IPS-NIHi7 (cell line): ENCODE measurements at regions not wholly inside any gene's neighbourhood (a gene's known extent, or its start where the extent isn't known, plus 50 kb on each side); places are given as distances from the start of the nearest gene placed in this dataset.

Source experiments
- DNase-seq: peaks from one replicate; pipeline ENCODE4 v3.0.0; 2012; ENCODE audit warnings: mixed read lengths; ENCODE audit errors: extremely low spot score

DNA sequence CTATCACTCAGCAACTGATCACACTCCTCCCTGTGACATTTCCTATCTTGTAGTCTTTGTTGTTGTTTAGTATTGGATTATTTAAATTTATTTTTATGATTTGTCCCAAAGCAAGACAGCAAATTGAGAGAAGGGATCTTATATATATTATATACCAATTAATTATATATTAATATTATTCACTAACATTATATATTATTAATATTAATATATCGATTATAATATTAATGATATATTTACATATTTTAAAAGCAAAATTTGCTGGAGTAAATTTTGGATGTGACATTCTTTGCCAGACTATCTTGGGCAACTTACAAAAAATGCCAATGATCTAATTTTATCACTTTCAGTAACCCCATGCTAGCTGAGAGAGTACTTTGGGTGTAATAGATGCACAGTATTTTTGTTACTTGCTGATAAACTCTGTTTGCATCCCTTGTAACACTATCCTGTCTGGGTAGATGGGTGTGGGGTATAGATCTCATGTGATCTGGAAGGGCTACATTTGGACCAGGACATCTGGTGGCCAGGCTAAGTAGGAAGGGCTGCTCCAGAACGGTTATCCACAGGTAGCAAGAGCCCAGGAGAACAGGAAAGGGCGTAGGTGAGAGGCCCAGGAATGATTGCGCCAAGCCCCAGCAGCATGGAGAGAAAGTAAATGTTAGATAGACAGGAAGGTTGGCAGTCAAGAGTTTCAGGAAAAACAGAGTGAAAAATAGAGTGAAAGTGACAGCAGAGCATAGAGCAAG lies 608.6 kb upstream of the KIRREL3 start:
- DNase-seq = peak; percentile 74

- no peak for DNase-seq
Measured at GRCh38 chr11:127607487-127608085, 607.0 kb upstream of the KIRREL3 start.

DNA sequence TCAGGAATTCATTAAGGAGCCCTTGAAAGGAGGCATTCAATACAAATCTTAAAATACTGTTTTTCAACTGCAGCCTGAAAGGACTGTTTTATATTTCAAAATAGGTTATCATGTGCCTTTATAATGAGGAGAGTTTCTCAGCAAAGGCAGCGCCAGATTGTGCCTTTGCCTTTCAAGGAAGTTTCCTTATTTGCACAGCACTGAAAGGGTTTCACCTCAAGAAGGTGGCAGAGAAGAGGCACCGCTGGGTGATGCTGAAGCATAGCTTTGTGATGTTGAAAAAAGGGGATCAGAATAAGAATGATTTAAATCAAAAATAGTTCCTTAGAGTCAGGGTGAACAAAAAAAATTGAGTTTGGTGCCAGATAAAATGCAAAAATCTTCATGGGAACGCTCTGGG lies 601.0 kb upstream of the KIRREL3 start:
- DNase-seq = no peak

DNA sequence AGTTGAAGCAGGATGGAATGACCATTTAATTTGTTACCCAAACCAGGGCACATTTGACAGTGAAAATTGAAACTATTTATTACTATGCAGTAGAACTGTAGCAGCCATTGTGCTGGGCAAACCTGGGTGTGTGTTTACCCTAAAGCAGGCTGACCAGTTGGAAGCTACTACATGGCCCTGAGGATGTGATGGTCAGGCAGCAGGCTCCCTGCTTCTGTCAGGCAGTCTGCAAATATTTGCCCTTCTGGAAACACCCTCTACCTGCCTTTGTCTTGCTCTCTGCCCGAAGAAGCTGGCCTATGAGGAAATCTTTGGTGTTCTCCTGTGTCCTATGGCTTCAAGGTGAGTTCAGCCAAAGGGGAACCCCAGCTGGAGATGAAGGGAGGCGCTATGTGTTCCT lies 600.1 kb upstream of the KIRREL3 start:
- DNase-seq = no peak

DNA sequence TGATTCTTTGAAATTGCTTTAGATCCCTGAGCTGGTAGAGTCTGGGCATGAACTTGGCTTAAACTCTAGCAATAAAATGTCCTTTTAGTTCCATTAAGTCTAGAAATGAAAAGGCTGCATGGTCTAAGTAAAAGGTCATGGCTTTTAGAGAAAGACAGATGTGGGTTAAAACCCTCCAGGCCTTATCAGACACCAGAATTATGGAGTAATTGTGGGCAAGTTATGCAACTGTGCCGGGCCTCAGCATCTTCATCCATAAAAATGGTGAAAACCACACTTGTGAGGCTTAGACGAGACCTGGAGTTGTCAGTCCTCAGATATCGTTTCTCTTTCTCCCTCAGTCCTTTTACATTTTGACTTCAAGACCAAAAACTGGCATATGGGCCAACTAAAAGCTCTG lies 597.9 kb upstream of the KIRREL3 start:
- DNase-seq = no peak

GRCh38 chr11:127596433-127596832 lies 595.9 kb upstream of the KIRREL3 start:
- DNase-seq = no peak

- DNase-seq = no peak
Measured at GRCh38 chr11:127592371-127592770, 591.8 kb upstream of the KIRREL3 start.

DNA sequence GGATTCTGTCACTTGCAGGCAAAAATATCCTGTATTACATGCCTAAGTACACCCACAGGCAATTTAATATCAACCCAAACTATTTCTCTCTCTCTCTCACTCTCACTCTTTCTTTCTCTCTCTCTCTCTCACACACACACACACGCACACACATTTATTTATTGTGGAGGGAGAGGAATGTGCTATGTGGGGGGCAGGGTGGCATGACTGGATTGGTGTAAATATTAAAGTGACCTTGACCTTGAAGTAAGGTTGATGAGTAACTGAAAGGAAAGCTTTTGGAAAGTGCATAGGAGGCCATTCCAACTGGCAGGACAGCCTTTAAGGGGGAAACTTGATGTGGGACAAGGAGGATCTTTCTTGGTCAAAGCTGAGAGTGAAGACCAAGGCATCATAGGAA lies 589.7 kb upstream of the KIRREL3 start:
- no peak for DNase-seq

- DNase-seq = no peak
Measured at GRCh38 chr11:127588431-127588830, 587.9 kb upstream of the KIRREL3 start.

DNA sequence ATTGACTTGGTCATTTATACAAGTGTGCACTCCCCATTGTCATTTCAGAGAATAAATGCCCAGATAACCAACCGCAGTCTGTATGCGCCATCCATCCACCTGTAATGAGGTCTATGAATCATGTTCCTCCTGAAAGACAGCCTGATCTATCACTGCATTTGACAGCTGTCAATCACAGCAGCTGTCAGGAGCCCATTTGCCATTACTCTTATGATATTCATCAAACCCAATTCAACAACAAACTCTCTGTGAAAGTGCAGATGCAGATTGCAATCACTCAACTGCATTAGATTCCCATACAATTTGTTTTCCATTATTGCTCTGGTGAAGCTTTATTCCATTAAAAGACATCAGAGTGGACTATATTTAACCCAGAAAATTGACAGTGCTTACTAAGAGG lies 586.9 kb upstream of the KIRREL3 start:
- DNase-seq = no peak

GRCh38 chr11:127576210-127576609 lies 575.6 kb upstream of the KIRREL3 start:
- DNase-seq = no peak

DNA sequence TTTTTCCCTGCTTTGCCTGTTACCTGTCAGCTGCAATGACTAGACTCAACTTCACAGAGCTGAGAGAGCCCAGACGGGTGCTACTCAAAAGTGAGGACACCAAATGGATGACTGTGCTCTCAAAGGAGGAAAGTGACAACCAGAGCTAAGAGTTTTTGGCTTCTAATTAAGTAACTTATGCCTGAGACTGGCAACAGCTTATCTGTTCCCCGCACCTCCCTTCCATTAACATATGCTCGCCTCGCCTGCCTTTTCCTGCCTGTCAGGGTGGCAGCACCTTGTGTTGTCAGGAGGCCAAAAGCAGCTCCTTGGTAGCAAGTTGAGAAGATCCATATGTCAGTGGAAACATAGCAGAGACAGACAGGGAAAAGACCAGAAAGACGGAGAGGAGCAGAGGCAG lies 573.9 kb upstream of the KIRREL3 start:
- DNase-seq = no peak

DNA sequence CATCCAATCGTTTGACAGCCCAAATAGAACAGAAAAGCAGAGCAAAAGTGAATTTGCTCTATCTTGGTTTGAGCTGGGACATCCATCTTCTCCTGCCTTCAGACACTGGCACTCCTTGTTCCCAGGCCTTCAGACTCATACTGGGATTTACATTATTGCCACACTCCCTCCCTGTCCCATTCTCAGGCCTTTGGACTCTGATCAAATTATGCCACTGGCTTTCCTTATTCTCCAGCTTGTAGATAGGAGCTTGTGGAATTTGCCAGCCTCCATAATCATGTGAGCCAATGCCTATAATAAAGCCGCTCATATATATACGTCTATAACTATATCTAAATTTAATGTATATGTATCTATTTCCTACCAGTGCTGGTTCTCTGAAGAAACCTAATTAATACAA lies 568.3 kb upstream of the KIRREL3 start:
- no peak for DNase-seq

DNA sequence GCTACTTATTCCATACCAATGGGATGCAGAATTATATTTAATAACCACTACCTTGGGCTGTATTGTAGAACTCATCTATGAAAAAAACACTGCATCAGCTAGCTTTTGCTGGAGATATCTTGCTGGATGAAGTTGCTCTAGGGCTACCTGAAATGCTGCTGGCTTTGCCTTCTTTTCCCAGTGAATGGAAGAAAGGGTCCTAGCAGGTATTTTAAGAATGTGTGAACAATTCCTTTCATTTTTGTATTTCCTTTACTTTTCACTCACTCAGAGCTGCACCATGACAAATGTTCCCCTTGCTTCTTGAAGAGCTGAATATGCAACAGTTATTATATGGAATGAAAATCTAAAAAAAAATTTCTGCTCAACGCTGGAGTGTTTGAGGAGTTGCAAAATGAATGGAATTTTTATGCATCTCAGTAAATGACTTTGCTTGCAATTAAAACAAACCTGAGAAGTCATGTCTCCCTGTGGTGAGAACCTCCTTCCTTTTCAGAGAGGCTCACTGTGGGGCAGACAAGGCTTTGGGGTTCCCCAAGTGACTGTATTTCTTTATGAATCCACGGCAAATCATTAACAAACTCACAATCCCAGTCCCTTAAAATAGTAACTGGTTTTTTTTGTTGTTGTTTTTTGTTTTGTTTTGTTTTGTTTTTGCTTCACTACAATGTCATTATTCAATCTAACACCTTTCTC lies 566.8 kb upstream of the KIRREL3 start:
- DNase-seq = no peak

DNA sequence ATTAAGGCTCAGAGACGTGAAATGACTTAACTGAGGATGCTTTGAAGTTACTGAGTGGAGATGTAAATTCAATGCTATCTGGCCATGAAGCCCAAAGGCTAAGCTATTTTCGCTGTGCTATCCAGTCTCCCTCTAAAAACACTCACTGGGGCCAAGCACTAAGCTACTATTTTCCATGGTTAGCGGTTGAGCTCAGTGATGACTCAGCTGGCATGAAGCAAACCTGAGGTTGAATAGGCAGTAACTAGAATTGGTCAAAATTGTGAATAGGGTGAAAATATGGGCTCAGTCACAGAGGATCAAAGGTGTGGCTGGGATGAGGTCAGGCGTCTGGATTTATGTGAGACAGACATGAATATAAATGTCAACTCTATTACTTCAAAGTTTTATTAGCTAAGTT lies 564.2 kb upstream of the KIRREL3 start:
- no peak for DNase-seq

DNA sequence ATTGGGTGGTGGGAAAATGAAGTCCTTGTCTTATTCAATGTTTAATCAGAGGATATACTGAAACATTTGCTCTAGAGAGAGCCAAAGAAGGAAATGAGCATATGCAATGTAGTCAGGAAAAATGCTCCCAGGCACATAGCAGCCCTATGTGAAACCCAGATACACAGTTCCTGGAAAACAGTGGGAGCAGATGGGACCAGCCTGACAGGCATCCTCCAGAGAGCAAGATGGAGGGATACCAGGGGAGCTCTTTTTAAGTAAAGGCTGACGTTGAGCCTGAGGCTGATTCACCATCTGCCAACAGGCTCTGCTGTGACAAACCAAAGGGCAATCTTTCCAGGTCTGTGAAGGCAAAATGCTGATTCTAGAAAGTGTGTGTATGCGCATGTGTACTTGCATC lies 559.4 kb upstream of the KIRREL3 start:
- DNase-seq = no peak

- no peak for DNase-seq
Measured at GRCh38 chr11:127552446-127552845, 551.9 kb upstream of the KIRREL3 start.

- DNase-seq = no peak
Measured at GRCh38 chr11:127531167-127531566, 530.6 kb upstream of the KIRREL3 start.

DNA sequence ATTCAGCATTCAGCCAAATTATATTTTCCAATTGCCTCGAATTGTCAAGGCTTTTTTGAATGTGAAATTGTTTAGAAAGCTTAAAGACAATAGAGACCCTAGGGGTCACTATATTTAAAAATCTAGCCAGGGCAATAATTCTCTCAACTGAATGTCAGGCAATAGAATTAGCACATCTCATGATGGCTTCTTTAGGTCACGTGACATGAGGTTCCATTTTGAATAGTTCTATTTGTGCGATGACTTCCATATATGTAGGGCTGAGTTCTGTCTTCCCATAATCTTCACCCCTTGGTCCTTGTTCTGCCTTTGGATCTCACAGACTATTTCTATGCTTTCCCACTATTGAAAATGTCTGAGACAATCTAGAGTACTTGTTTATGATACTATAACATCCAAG lies 527.7 kb upstream of the KIRREL3 start:
- DNase-seq = no peak

DNA sequence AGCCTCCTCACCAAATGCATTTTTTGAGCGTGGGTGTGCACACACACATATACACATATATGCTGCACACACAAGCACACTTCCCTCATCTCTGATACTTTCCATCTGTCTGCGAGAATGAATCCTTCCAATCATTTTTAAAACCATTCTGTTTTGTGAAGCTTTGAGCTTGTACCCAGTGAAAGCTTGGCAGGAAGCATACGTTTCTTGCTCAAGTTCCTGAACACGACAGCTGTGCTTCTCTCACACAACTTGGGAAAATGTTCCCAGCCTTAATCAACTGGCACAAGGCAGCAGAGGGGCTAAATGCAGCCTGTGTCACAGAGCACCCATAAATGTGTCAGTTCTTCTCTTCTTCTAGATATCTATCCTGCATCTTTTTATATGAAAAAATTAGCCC lies 524.0 kb upstream of the KIRREL3 start:
- DNase-seq = no peak

GRCh38 chr11:127521413-127521812 lies 520.8 kb upstream of the KIRREL3 start:
- no peak for DNase-seq

GRCh38 chr11:127507851-127508250 lies 507.3 kb upstream of the KIRREL3 start:
- no peak for DNase-seq

GRCh38 chr11:127506647-127507046 lies 506.1 kb upstream of the KIRREL3 start:
- DNase-seq = no peak
